ENCODE measurements at regions not wholly inside any gene's neighbourhood (a gene's known extent, or its start where the extent isn't known, plus 50 kb on each side); places are given as distances from the start of the nearest gene placed in this dataset.

DNA sequence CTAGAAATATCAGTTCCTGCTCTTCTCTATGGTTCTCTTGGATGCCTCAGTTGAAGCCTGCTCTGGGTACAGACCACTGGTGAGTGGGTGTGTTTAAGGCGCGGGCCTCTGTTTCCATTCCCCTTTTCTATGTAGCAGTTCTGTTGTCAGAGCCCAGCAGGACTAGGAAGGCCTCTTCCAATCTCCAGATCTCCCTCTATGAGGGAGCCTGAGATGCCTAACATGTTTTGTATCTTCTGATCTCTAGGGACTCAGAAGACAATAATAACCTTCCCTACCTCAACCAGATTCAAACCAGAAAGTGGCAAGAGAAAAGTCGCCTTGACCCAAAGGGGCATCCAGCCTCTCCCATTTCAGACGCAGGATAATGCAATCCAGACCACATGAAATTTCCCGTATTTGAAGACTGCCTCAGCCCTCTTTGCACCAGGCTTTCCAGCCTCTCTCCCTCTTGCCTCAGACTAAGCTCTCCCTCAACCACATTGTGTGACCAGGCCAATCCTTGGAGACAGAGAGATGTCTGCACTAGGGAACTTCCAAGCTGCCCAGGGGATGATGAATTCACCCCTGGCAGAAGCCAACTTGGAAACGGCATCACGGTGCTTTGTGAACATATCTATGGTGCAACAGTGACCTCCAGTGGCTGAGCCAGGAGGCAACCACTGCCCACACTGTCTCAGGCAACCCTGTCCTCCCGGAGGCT, 150.1 kb upstream of the UBASH3B start:
- no peak for TF ChIP-seq YY1 (IDR thresholded peaks at IDR 0.05; ENCODE audit: low read depth)
- TF ChIP-seq, protein P1, sequence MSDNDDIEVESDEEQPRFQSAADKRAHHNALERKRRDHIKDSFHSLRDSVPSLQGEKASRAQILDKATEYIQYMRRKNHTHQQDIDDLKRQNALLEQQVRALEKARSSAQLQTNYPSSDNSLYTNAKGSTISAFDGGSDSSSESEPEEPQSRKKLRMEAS (IDR thresholded peaks at IDR 0.05) = no peak
- no peak for TF ChIP-seq TAF1 (IDR thresholded peaks at IDR 0.05; ENCODE audit: low read depth)
- TF ChIP-seq RAD21 (IDR thresholded peaks at IDR 0.05; ENCODE audit: low read depth) = peak; percentile 97
